ENCODE measurements at regions not wholly inside any gene's neighbourhood (a gene's known extent, or its start where the extent isn't known, plus 50 kb on each side); places are given as distances from the start of the nearest gene placed in this dataset.
"Not testable (repeated sequence)": the region's sequence is repeated elsewhere in the genome, so short reads cannot be mapped to it uniquely, and the experiment has no call there.

GRCh38 chrX:113202601-113203000 is 362.0 kb upstream of the AMOT start:
- in situ Hi-C loops (cut with HindIII; ENCODE audit: low pct_unique_long_range_greater_than_20kb, low sequenced_read_pairs) = no loop called here
- TF ChIP-seq JUND (IDR thresholded peaks at IDR 0.05; ENCODE audit: low read depth) = no peak
- no peak for DNase-seq (ENCODE audit: low read depth in 1 of 2, low spot score in 1 of 2)

GRCh38 chrX:113195949-113196348 is 355.3 kb upstream of the AMOT start:
- no peak for TF ChIP-seq JUND (IDR thresholded peaks at IDR 0.05; ENCODE audit: low read depth)
- no peak for DNase-seq (ENCODE audit: low read depth in 1 of 2, low spot score in 1 of 2)
- in situ Hi-C loops (cut with HindIII; ENCODE audit: low pct_unique_long_range_greater_than_20kb, low sequenced_read_pairs) = no loop called here

- in situ Hi-C loops (cut with HindIII; ENCODE audit: low pct_unique_long_range_greater_than_20kb, low sequenced_read_pairs) = no loop called here
- no peak for DNase-seq (ENCODE audit: low read depth in 1 of 2, low spot score in 1 of 2)
- no peak for TF ChIP-seq JUND (IDR thresholded peaks at IDR 0.05; ENCODE audit: low read depth)
Measured at GRCh38 chrX:113192418-113192817, 351.8 kb upstream of the AMOT start.

- in situ Hi-C loops (cut with HindIII; ENCODE audit: low pct_unique_long_range_greater_than_20kb, low sequenced_read_pairs) = no loop called here
- no peak for DNase-seq (ENCODE audit: low read depth in 1 of 2, low spot score in 1 of 2)
- no peak for TF ChIP-seq JUND (IDR thresholded peaks at IDR 0.05; ENCODE audit: low read depth)
Measured at GRCh38 chrX:113157496-113157895, 316.9 kb upstream of the AMOT start.

- in situ Hi-C loops (cut with HindIII; ENCODE audit: low pct_unique_long_range_greater_than_20kb, low sequenced_read_pairs); DNase-seq (ENCODE audit: low read depth in 1 of 2, low spot score in 1 of 2): not testable (repeated sequence)
Measured at GRCh38 chrX:113154315-113154714, 313.7 kb upstream of the AMOT start.

- DNase-seq (ENCODE audit: low read depth in 1 of 2, low spot score in 1 of 2) = no peak
- no peak for TF ChIP-seq JUND (IDR thresholded peaks at IDR 0.05; ENCODE audit: low read depth)
- in situ Hi-C loops (cut with HindIII; ENCODE audit: low pct_unique_long_range_greater_than_20kb, low sequenced_read_pairs) = no loop called here
Measured at GRCh38 chrX:113136836-113137235, 296.2 kb upstream of the AMOT start.

GRCh38 chrX:113133316-113133715 is 292.7 kb upstream of the AMOT start:
- in situ Hi-C loops (cut with HindIII; ENCODE audit: low pct_unique_long_range_greater_than_20kb, low sequenced_read_pairs) = no loop called here
- no peak for DNase-seq (ENCODE audit: low read depth in 1 of 2, low spot score in 1 of 2)
- TF ChIP-seq JUND (IDR thresholded peaks at IDR 0.05; ENCODE audit: low read depth) = no peak

- no peak for TF ChIP-seq JUND (IDR thresholded peaks at IDR 0.05; ENCODE audit: low read depth)
- in situ Hi-C loops (cut with HindIII; ENCODE audit: low pct_unique_long_range_greater_than_20kb, low sequenced_read_pairs) = no loop called here
- no peak for DNase-seq (ENCODE audit: low read depth in 1 of 2, low spot score in 1 of 2)
Measured at GRCh38 chrX:113124693-113125092, 284.1 kb upstream of the AMOT start.

GRCh38 chrX:113075521-113075920 is 234.9 kb upstream of the AMOT start:
- no peak for DNase-seq (ENCODE audit: low read depth in 1 of 2, low spot score in 1 of 2)
- in situ Hi-C loops (cut with HindIII; ENCODE audit: low pct_unique_long_range_greater_than_20kb, low sequenced_read_pairs) = no loop called here
- no peak for TF ChIP-seq JUND (IDR thresholded peaks at IDR 0.05; ENCODE audit: low read depth)

- DNase-seq (ENCODE audit: low read depth in 1 of 2, low spot score in 1 of 2) = no peak
- in situ Hi-C loops (cut with HindIII; ENCODE audit: low pct_unique_long_range_greater_than_20kb, low sequenced_read_pairs) = no loop called here
- no peak for TF ChIP-seq JUND (IDR thresholded peaks at IDR 0.05; ENCODE audit: low read depth)
Measured at GRCh38 chrX:113059714-113060113, 219.1 kb upstream of the AMOT start.

GRCh38 chrX:113058634-113059033 is 218.0 kb upstream of the AMOT start:
- in situ Hi-C loops (cut with HindIII; ENCODE audit: low pct_unique_long_range_greater_than_20kb, low sequenced_read_pairs) = no loop called here
- DNase-seq (ENCODE audit: low read depth in 1 of 2, low spot score in 1 of 2) = no peak
- no peak for TF ChIP-seq JUND (IDR thresholded peaks at IDR 0.05; ENCODE audit: low read depth)

- DNase-seq (ENCODE audit: low read depth in 1 of 2, low spot score in 1 of 2) = no peak
- in situ Hi-C loops (cut with HindIII; ENCODE audit: low pct_unique_long_range_greater_than_20kb, low sequenced_read_pairs) = no loop called here
- TF ChIP-seq JUND (IDR thresholded peaks at IDR 0.05; ENCODE audit: low read depth) = no peak
Measured at GRCh38 chrX:113048896-113049295, 208.3 kb upstream of the AMOT start.

GRCh38 chrX:113048480-113048879 is 207.8 kb upstream of the AMOT start:
- no peak for DNase-seq (ENCODE audit: low read depth in 1 of 2, low spot score in 1 of 2)
- TF ChIP-seq JUND (IDR thresholded peaks at IDR 0.05; ENCODE audit: low read depth) = no peak
- in situ Hi-C loops (cut with HindIII; ENCODE audit: low pct_unique_long_range_greater_than_20kb, low sequenced_read_pairs) = no loop called here

- in situ Hi-C loops (cut with HindIII; ENCODE audit: low pct_unique_long_range_greater_than_20kb, low sequenced_read_pairs) = no loop called here
- DNase-seq (ENCODE audit: low read depth in 1 of 2, low spot score in 1 of 2) = no peak
- TF ChIP-seq JUND (IDR thresholded peaks at IDR 0.05; ENCODE audit: low read depth) = no peak
Measured at GRCh38 chrX:113033966-113034680, 193.5 kb upstream of the AMOT start.

Data from T47D (cell line).